ENCODE measurements at regions not wholly inside any gene's neighbourhood (a gene's known extent, or its start where the extent isn't known, plus 50 kb on each side); places are given as distances from the start of the nearest gene placed in this dataset.
A peak's percentile ranks its signal among the peaks of the same experiment; 100 is the strongest.
"Not testable (repeated sequence)": the region's sequence is repeated elsewhere in the genome, so short reads cannot be mapped to it uniquely, and the experiment has no call there.

DNA sequence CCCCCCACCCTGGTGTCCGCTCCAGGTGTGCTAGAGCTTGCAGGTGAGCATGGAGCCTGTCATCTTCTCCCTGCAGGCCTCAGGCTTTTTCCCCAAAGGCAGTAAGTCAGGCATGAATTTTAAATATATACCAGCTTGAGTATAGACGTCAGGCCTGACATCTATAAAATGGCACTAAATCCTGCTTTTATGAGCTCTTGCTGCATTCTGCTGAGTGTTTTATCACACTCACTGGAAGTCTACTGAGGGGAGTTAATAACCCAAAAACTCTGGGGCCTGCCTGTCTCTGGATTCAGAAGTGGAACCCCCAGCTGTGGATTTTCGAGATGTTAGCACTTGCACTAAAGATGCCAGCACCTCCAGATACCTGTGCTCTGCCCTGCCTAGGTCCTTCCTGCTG, 133.4 kb upstream of the TOP1 start:
- DNase-seq = no peak

DNA sequence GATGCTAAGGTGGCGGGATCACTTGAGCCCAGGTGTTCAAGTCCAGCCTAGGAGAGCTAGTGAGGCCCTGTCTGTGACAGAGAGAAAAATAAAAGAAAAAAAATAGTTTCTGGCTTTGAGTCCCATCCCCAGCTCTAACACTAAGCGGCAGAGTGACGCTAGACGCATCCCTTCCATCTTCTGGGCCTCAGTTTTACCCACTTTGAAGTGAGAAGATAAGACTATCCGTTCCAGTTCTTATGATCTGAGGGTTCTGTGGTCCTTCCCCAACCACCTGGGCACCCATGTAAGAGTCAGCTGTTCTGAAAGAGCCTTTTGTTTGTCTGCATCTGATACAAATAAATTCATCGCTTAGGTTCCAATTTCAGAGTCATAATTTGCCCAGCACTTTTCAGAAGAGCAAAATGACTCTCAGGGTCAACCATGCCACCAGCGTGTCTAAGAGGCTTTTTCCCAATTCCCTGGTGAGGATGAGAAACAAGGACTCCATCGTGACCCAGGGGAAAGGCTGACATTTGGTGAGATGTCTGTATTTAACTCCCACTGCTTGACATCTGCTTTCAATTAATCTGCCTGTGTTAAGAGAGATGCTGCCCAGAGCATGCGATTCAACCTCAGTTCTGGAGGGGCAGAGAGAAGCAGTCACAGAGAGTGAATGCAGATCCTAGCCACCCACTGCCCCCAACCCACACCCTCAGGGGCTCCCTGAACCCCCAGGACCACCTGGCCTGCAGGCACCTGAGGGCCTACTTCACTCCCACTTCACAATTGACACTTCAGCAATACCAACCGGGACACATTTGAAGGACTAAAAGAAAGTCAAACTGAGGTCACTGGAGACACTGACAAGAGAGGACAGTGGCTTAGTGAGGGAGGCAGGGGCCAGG, 131.6 kb upstream of the TOP1 start:
- peak; percentile 13 for DNase-seq

DNA sequence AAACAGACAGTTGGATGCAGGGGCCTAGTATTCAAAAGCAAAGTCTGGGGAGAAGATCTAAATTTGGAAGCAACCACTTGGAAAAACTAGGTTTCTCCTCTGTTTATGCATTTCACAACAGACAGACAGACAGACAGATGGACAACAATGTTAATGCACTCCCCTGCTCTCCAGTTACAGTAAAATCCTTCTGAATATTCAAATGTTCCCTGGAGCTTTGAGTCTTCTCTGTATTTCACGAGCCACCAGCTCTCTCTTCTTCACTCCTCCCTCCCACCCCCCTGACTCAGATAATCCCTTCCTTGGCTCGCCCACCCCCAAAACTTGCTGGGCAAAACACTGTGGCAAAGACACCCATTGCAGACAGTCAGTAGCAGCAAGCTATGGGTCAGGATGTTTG, 129.3 kb upstream of the TOP1 start:
- no peak for DNase-seq

DNA sequence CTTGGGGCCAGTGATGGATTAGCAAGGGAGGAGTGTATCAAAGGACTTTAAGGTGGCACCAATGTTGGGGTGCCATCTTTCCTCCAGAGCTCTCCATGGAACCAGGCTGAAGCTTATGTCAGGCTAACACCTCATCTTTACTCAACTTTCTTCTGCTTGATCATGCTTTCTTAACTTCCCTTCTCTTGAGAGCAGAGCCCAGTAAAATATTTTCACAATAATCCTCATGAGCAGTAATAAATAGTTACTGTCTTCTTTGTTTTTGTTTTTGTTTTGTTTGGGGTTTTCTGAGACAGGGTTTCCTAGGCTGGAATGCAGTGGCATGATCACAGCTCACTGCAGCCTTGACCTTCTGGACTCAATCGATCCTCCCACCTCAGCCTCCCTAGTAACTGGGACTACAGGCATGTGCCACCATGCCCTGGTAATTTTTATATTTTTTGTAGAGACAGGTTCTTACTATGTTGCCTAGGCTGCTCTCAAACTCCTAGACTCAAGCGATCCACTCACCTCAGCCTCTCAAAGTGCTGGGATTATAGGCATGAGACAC, 127.9 kb upstream of the TOP1 start:
- no peak for DNase-seq

DNA sequence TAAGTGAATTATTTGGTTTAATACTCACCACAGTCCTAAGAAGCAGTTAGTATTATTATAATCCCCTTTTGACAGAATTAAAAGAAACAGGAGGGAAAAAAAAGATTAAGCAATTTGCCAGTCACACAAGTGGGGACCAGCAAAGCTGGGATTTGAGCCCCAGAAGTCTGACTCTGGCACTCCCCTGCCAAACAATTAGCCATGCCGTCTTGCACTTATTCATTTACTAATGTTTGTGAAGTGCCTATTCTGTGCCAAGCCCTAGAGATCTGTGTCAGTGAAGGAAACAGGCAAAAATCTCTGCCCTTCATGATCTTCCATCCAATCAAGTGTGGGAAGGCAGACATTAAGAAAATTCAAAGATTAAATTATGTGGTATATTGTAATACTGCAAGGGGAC, 126.0 kb upstream of the TOP1 start:
- DNase-seq = no peak

DNA sequence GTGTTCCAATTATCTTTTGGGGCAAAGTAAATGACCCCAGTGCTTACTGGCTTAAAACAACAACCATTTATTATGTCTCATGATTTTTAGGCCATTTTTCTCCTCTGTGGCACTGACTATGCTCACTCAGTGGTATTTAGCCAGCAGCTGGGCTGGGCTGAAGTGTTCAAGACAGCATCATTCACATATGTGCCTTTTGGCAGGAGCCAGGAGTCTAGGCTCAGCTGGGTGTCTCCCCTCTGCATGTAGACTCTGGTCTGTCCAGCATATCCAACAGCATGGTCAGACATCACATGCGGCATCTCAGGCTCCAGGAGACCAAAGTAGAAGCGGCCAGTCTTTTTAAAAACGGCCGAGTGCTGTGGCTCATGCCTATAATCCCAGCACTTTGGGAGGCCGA, 120.3 kb upstream of the TOP1 start:
- no peak for DNase-seq

DNA sequence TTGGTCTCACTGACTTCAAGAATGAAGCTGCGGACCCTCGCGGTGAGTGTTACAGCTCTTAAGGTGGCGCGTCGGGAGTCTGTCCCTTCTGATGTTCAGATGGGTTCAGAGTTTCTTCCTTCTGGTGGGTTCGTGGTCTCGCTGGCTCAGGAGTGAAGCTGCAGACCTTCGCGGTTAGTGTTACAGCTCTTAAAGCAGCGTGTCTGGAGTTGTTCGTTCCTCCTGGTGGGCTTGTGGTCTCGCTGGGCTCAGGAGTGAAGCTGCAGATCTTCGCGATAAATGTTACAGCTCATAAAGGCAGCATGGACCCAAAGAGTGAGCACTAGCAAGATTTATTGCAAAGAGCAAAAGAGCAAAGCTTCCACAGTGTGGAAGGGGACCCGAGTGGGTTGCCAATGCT, 119.1 kb upstream of the TOP1 start:
- DNase-seq = not testable (repeated sequence)

DNA sequence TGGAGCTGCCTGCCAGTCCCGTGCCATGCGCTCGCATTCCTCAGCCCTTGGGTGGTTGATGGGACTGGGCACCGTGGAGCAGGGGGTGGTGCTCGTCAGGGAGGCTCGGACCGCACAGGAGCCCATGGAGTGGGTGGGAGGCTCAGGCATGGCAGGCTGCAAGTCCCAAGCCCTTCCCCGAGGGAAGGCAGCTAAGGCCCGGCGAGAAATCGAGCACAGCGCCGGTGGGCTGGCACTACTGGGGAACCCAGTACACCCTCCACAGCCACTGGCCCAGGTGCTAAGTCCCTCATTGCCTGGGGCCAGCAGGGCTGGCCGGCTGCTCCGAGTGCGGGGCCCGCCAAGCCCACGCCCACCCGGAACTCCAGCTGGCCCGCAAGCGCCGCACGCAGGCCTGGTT, 118.2 kb upstream of the TOP1 start:
- not testable (repeated sequence) for DNase-seq

DNA sequence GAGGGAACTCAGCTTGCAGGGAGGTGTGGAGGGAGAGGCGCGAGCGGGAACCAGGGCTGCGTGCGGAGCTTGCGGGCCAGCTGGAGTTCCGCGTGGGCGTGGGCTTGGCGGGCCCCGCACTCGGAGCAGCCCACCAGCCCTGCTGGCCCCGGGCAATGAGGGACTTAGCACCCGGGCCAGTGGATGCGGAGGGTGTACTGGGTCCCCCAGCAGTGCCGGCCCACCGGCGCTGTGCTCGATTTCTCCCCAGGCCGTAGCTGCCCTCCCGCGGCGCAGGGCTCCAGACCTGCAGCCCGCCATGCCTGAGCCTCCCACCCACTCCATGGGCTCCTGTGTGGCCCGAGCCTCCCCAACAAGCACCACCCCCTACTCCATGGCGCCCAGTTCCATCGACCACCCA, 117.5 kb upstream of the TOP1 start:
- DNase-seq = not testable (repeated sequence)

DNA sequence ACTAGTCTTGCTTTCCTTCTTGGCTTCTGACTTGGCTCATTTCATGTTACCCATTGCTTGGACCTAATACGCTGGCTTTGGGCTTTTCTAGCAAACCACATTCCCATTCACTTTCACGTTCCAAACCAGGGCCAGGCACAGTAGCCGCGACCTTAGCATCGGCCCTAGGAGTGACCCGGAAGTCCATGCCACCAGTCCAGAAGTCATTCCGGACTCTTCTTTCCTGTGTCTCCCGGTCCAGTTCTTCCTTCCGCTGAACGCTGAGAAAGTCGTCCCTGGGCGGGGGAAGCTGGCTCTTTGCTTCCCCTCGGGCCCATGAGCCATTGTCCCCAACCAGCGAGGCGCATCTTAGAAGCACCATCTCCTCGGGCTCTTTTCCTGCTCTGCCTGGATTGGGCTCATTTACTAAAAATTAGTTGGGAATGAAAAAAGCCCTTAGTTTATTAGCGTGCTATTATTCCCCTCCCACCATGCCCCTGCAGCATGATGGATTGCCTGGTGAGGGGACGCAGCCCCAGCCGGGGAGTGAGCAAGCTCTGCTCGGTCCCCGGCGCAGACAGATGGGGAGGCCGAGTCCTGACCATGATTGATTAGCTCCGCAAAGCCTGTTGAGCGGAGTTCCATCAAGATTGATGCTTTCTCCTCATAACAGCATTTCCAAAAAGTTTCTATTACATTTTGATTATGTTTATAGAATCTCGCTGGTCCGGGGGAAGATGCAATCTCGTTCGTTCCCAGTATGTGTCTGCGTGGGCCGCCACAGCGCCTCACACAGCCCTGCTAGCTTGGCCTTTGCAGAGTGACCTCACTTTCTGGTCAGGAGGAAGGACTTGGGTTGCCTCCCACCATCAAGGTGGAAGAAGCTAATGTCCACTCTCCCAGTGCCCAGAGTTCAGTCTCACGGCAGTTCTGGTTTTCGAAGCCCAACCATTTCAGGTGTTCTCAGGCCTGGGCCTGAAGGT, 115.1 kb upstream of the TOP1 start:
- no peak for DNase-seq

DNA sequence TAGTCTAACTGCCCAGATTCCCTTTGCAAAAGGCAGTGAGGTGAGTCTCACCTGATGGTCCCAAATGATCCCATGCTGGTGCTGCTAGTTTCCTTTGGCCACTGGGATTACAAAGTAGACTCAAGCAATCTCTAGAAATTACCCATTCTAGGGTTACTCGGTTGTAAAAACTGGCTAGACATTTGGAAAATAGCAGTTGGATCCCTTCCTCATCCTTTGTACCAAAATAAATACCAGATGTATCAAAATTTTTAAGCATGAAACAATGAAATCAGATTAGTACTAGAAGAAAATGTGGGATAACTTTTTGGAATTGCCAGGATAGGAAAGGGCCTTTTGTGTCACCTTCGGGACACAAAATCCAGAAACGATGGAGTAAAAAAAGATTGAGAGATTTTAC, 112.9 kb upstream of the TOP1 start:
- no peak for DNase-seq

DNA sequence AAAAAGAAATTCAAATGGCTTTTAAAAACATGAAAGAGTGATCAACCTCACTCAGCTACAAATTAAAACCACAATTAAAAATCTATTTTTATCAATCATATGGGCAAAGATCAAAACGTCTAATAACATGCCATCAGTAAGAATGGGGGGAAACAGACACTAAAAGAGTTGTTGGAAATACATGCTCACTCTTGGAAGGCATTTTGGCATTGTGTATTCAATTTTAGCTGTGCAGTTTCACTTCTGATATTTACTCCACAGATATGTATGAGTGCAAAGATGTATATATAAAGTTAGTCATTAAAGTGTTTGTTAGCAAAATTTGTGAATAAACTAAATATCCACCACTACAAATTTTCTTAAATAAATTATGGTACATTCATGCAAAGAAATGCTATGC, 112.3 kb upstream of the TOP1 start:
- no peak for DNase-seq

DNA sequence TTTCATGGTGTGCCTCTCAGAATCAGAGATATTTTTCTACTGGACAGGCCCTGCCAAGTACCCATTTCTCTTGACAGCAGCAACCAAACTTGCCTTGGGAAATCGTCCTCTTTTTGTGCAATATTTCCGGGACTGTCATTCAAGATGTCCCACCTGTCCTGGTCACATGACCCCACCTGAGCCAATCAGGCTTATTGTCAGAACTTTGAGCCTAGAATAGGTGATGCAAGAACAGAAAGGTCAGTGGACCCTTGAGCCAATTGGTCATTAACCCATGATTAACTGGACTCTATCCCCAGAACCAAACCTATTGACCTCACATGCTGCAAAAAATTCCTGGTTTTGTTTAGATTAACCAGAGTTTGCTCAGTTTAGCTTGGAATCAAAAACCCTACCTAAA, 108.3 kb upstream of the TOP1 start:
- DNase-seq = no peak

DNA sequence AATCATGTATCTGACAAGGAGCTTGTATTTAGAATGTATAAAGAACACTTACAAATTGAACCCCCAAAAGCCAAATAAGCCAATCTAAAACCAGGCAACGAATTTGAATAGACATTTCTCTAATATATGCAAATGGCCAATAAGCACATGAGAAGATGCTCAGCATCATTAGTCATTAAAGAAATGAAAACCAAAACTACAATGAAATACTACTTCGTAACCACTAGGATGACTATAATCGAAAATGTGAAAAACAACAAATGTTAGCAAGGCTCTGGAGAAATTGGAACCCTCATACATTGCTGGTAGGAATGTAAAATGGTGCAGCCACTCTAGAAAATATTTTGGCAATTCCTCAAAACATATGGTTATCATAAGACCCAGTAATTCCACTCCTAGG, 105.8 kb upstream of the TOP1 start:
- DNase-seq = no peak

DNA sequence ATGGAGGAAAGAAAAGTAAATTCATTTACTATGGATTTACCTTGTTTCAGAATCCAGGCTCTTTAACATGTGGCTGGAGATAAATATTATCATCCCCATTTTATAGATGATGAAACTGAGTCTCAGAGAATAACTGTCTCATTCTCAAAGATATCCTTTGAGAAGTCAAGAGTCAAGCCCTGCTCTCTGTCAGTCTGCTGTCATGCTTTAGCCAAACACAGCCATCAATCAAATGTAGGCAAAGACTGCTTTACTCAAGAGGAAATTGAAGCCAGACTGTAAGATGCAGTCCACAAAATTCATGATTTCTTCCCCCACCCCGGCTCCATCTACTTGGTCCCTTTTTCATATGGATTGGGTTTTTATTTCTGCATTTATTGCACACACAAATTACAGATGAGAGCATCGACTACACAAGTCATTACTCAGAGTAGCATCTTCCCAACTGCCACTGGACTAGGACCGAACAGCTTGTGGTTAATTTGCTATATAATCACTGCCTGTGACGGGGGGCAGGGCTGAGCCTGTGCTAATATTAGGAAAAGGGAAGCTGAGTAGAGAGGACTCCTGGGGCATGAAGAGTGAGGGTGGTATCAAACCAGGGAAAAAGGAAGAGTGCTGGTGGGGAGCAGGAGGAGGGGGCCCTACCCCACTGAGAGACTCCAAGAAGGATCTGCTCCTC, 102.7 kb upstream of the TOP1 start:
- no peak for DNase-seq

DNA sequence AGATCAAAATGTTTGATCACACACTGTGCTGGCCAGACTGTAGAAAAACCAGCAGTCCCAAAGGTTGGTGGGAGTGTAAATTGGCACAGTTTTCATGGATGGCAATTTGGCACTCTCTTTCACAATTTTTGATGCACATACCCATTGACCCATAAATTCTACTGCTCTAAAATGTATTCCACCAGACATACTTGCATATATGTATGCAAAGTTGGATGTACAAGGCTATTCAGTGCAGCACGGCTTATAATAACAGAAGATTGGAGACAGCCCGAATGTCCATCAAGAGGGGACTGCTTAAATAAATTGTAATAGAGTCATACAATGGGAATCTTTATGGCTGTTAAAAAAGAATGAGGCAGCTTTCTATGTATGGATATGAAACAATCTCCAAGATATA, 101.7 kb upstream of the TOP1 start:
- no peak for DNase-seq

DNA sequence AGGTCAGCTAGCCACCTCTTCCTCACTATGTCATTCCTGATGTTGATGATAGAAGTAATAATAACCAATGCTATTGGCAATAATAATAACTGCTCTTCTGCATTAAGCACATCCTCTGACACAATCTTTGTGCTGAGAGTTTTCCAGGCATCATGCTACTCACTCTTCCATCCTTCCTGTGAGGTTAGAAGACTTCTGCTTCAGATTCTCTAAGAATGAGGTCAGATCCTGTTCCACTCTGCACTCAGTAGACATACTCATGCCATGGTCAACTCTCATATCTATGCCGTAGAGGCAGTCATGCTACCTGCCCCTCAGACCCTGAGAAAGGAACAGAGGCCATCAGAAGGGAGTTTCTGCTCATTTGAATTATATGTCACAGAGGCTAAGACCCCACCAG, 98.1 kb upstream of the TOP1 start:
- DNase-seq = no peak

DNA sequence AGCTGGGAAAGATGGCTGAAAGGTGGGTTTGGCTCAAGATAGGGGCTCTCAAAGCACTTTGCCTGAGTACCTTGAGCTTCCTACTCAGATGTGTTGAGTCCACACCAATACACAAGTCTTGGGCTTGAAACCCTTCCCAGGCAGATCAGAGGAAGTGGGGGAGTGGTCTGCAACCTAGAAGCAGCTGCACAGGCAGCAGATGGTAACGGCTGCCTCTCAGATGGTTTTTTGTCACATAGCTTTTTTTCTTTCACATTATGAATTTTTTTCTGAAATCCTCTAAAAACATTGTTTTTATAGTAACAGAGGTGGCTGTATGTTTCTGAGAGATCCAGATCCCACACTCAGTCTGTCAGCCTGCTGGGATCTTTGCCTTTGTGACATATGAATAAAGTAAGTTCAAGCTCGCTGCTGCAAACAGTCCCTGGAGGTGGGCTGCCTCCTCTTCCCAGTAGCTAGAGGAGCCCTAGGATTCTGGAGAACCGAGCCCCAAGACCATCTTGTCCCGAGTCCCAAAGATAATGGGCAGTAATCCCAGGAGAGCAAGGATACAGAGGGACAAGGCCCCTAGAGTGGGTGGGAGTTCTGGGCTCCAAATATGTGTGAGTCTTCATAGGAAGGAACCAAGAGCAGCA, 97.1 kb upstream of the TOP1 start:
- DNase-seq = no peak

DNA sequence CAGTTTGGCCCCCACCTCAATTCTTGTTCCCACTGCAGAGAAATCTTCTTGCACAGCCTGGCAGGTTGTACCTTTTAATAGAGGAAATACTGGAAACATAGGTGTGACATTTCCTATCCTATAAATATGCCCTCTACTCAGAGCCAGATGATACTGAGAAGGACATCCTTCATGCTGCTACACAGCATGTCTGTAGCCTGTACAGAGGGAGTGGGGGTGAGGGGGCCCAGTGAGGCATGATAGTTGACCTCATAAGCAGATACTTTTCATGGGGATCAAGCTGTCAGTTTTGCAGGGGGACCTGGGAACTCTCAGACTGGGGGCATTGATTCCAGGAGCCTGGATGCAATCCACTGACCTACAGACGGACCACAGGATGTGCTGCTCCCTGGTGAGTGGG, 96.2 kb upstream of the TOP1 start:
- DNase-seq = no peak

DNA sequence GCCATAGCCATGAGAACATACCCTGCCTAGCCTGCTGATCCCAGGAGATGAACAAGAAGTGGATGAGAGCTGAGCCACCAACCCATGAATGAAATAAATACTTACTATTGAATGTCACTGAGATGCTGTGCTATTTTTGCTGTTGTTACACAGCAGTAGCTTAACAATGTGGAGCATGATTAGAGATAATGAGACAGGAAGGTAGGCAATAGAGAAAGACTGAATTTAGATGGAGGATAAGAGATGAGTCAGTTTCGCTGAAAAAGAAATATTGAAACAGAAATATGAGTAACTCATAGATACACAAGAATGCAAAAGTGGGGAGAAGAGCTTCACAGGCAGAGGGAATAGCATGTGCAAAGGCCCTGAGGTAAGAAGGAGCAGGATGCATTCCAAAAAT, 94.9 kb upstream of the TOP1 start:
- DNase-seq = no peak

DNA sequence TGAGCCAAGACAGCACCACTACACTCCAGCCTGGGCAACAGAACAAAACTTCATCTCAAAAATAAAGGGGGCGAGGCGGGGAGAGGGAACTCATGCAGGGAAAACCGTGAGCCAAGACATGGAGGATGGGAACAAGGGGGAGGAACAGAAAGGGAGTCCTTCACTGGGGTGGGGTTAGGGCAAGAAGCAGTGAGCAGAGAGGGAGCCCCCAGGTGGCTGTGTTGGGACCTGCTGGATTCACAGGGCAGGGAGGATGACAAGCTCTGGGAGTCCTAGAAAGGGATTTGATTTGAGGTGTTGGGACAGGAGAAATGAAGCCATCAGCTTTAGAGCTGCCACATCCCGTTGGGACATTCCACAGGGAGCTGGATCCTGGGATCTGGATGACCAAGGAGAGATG, 90.6 kb upstream of the TOP1 start:
- DNase-seq = no peak

DNA sequence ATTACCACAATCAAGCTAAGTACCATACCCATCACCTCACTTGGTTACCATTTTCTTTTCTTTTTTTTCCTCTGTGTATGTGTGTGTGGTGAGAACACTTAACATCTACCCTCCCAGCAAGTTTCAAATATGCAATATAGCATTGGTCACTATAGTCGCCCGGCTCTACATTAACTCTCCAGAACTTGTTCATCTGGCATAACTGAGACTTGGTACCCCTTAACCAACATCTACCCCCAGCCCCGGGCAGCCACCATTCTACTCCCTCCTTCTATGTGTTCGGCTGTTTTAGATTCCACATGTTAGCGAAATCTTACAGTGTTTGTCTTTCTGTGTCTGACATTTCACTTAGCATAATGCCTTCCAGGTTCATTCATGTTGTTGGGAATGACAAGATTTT, 89.0 kb upstream of the TOP1 start:
- DNase-seq = no peak

DNA sequence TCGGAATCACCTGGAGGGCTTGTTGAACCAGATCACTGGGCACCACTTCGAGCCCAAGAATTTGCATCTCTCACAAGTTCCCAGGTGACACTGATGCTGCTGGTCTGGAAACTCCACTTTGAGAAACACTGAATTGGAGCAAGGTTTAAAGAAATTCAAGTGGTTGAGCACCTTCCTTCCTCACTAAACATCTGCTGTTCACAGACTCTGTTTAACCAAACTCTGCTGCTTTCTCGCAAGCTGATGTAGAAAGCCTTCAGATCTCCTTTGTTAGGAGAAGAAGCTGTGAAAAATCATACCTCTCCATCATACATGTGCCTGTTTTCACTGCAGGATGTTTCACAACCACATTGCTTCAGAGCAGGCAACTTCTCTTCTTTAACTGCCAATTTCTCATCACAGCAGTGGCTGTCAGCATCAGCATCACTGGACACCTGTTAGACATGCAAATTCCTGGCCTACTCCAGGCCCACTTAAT, 87.5 kb upstream of the TOP1 start:
- DNase-seq = no peak

All from NCI-H187 treated with DMSO at 0.1 percent for 48 hours (cell line).